NCI-H2196 treated with DMSO at 0.1 percent for 48 hours (cell line): ENCODE measurements at regions not wholly inside any gene's neighbourhood (a gene's known extent, or its start where the extent isn't known, plus 50 kb on each side); places are given as distances from the start of the nearest gene placed in this dataset.

Source experiments
- DNase-seq: peaks from one replicate; lab custom pipeline; 2025; ENCODE audit not compliant: unreplicated experiment; lab: John Stamatoyannopoulos, UW

DNA sequence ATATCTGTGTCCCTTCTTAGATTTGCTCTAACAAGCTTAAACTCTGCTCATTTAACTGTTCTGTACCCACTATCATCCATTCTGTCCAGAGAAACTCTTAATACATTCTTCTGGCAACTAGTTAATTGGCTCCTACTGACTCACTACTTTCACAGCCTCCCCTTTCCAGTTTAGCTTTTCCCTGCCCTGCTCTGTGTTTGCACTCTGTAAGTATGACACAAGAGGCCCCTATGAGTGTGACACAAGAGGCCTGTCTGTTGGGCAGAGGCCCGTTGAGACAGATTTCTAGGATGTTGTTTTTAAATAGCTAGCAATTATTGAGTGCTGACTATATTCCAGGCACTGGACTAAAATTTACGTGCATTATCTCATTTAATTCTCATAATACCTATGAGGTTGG, 246.0 kb upstream of the DAAM1 start:
- DNase-seq: no peak

- DNase-seq: no peak
These were observed 244.0 kb upstream of the DAAM1 start for GRCh38 chr14:58944343-58944967.

GRCh38 chr14:58944968-58945356, 243.5 kb upstream of the DAAM1 start:
- no peak for DNase-seq

DNA sequence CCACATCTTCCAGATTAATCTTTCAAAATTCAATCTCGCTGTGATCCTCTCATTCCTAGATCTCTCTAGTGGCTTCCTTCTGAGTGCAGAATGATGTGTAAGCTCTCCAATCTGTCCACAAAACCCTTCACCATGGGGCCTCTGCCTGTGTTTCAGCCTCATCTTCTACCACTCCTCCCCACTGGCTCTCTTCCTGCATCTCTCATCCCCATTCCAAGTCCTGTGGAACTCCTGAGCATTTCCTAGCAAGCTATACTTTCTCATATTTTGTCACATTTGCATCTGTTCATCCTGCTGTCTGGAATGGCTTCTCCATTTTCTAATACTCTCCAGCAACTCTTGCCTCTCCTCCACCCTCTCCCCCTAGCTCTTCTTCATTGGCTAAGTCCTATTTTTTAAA, 242.0 kb upstream of the DAAM1 start:
- DNase-seq: no peak

DNA sequence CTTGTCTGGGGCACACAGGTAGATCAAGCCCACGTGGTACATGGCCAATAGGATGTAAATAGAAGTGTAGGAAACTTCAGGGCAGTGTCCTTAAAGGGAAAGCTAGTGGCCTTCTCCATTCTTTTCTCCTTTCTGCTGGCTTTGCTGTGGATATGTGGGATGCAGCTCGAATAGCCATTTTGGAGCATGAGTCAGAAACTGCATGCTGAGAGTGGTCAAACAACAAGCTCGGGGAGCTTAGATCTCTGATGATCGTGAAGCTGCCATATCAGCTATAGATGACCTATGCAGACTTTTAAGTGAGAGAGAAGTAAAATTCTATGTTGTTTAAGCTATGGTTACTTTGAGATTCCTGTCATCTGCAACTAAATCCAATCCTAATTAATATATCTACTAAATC, 241.3 kb upstream of the DAAM1 start:
- DNase-seq: no peak

DNA sequence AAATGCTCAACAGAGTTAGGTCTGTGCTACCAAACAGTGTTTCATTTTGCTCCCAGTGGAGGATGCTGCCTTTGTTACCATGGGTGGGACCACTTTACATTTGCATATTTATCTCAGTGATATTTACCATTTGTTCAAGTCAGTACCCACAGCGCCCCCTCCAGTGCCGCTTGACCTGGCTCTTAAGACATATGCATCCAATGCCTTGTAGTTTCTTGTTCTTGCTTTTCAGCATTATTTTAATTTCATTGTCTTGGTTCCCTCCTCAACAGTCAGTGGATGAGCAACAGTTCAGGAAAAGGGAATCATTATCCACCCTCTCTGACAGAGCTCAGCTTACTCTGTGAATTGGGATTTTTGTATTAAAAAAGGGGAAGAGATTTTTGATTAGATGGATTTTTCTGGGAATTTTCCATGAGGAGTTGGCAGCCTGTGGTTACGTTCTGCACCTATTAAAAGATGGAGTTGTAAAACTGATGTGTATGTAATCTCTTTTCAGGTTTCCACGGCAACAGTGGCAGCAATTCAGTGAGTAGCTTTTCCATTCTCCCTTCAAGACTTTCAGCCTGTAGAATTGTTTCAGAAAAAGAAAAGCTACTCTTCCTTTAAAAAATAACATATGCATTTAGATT, 240.5 kb upstream of the DAAM1 start:
- no peak for DNase-seq

- no peak for DNase-seq
These were observed 237.9 kb upstream of the DAAM1 start for GRCh38 chr14:58950555-58950954.

DNA sequence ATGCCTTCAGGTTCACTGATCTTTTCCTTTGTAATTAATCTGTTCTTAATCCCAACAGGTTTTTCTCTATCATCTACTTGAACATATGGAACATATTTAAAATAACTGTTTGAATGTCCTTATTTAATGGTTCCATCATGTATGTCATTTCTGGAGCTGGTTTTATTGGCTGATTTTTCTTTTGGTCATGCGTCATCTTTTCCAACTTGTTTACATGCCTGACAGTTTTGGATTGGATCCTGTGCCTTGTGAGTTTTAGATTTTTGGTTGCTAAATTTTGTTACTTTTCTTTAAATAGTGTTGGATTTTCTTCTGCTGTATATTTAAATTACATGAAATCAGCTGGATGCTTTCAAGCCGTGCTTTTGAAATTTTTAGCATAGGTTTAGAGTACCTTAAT, 237.3 kb upstream of the DAAM1 start:
- DNase-seq: no peak

DNA sequence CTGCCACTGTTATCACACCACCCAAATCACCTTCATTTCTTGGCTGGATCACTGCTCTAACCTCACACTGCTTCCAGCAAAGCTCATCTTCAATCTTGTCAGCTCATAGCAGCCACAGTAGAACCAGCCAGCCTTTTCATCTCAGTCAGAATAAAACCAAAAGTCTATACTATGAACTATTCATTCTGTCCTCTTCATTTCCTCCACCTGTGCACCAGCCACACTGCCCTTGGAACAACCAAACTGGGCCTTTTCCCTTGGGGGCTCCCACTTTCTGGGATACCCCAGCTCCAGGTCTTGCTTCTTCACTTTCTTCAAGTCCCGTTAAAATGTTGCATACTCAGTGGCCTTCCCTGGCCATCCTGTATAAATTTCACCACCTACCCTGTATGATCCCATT, 234.4 kb upstream of the DAAM1 start:
- DNase-seq: no peak

DNA sequence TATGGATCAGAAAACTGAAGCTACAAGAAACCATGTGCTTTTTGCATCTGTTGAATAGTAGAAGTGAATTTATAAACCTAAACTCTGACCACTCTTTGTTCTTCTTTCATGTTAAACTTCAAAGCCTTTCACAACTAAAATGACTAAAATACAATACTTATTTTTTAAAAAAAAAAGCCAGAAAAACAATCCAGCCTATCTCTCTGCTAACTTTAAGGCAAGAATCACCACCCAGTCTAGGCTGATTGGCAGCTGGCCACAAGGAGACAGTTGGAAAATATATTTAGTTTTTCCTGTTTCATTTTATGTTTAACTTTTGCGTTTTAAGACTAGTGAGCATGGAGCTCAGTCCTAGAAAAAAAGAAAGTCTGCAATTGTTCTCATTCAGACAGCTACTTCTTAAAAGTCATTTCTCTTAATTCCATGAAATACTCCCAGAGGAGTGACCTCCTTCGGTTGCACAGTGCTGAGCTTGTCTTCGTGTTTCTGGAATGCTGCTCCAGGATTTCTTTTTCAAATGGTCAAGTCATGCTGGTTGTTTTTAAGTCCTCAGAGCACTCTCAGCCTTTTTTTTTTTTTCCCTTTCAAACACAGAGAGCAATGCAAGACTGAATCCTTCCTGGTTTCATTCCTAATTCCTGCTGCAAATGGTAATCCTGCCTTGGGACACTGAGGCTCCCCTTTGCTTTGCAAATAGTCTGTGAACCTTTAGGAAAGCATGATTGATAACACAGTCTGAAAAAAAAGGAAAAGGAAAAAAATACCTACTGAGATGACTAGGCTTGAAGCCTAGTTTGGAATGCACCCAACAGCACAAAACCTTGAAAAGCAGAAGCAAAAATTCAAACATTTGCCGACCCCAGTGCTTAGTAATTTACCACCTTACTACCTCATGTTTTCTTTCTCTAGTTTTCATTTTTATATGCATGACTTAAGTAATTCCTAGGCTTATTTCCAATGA, 233.3 kb upstream of the DAAM1 start:
- DNase-seq: no peak

DNA sequence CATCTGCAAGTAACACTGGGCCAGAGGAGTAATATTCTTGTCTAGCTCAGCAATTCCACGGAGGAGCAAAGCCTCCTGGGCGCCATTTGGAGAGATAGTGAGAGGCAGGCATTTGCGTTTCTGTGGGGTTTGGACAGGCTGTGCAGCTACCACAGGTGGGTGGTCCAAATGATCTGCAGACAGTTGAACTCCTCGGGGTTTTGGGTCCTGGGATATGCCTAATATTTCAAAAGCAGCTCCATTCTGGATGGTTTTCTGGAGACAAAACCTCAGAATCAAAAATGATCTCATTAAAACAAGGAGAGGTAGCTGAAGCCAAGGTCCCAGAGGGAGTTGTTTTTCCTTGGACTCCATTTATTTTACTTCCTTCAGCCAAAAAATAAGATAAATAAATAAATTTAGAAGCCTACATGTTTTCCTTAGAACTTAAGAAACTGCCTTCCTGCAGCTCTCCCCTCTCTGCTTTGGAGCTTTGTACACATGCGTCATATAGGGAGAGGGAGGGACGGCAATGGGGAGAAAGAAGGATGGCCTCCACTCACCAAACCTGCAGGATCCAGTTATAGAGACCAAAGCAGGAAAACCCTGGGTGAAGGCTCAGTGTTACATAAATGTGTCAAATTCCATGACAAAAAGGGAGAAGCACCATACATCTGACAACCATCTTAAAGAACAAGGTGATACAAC, 227.3 kb upstream of the DAAM1 start:
- no peak for DNase-seq

DNA sequence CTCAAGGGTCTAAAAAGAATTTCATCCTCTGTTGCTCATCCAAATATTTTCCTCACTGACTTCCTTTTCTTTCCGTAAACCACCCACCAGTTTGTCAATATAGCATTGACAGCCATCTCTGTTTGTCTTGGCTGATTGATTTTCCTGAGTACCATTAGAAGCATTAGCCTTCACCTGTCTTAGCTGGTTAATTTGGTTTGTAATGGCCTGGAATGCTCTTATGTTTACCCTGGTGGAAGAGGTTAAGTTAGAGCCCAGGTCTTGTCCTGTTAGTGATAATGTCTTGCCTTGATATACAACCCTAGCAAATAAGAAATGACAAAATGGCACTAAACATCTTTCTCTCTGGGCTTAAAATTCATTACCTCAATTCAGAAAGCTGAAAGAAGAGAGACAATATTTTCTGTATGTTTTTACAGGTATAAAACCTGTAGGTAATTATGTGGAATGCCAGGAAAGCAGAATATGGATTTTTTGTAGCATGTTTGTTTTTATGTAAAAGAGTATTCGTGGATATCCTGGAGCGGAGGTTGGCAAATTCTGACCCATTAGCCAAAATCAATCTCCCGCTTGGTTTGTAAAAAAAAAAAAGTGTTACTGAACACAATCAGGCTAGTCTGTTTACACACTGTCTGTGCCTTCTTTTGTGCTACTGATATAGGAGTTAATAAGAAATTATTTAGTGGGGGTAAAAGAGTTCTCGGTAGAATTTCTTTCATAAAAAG, 224.4 kb upstream of the DAAM1 start:
- DNase-seq: no peak

GRCh38 chr14:58964598-58964928, 223.9 kb upstream of the DAAM1 start:
- no peak for DNase-seq

GRCh38 chr14:58965601-58966000, 222.9 kb upstream of the DAAM1 start:
- no peak for DNase-seq

DNA sequence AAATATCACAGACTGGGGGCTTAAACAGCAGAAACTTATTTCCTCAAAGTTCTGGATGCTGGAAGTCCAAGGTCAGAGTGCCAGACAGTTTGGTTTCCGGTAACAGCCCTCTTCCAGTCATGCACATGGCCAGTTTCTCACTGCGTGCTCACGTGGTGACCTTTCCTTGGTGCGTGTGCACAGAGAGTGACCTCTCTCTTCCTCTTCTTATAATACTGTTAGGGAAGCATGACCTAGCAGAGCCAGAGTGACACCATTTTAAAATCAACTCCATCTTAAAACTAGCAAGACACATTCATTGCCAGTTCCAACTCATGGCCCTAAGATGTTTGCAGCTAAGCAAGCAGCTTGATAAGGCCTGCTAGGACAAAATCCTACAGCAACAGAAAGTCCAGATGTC, 221.5 kb upstream of the DAAM1 start:
- no peak for DNase-seq

- no peak for DNase-seq
These were observed 218.3 kb upstream of the DAAM1 start for GRCh38 chr14:58969951-58970751.

DNA sequence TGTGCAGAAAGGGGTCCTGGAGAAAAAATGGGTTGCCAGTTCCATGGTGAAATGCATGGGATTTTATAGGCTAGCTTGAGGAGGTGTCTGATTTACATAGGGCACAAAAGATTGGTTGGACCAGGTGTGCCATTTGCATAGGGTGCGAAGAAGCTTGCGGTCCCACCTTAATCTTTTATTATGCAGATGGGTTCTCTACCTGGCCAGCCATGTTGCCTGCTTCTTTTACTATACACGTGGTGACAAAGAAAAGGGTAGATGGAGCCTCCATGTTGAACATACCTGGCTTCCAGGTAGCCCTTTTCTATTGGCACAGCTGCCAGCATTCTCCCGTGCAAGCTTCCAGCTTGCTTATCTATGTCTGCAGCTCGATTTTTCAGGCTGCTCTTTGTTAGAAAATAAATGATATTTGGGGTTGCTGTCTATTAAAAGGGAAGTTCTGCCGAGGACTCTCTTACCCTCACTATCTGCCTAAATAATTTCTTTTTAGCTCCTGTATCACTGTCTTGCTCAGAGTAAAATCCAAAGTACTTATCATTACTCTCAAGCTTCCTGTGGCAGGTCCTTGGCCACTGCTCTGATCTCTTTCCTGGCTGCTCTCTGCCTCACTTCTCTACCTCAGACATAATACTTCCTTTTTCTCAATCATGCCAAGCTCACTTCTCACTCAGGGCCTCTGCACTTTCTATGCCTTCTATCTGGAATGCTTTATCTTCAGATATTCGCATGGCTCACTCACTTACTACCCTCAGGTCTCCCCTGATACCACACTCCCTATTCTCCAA, 216.0 kb upstream of the DAAM1 start:
- no peak for DNase-seq

DNA sequence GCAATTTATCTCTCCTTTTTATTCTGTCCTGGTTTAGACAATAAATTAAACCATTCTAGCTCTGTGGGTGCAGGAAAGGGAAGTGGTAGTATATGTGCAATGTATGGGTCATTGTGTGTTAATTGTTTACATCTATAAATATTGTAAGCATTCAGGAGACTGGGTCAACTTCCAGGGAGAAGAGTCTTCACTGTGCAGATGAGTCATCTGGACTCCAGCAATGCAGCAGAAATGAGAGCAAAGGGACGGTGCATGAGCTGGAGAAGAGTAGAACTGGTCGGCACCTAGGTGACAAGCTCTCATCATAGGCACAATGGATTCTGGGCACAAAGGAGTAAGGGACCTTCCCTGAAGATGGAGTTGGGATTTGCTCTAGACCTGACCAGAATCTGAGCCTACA, 211.1 kb upstream of the DAAM1 start:
- DNase-seq: no peak

DNA sequence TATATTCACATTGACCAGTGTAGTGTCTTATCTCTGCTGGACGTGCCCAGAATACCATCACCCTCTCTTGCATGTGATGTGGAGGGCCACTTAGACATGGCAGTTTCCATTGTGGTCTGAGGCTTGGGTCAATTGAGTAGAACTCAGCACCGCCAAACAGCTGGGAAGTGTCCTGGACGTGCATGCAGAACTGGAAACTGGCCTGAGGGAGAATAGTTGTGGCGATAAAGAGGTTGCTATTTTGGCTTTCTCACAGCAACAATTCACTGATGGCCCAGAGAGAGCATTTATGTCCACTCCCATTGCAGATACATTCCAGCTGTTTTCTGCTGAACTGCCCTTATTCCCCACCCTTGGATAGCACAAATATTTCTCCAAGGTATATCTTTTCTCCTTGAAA, 210.1 kb upstream of the DAAM1 start:
- DNase-seq: no peak
